HL-60 (cell line): ENCODE measurements at regions not wholly inside any gene's neighbourhood (a gene's known extent, or its start where the extent isn't known, plus 50 kb on each side); places are given as distances from the start of the nearest gene placed in this dataset.

Source experiments
- DNase-seq, 2 experiments: peaks; one replicate each; pipeline ENCODE4 v3.0.0-alpha.2; 2010 to 2020; ENCODE audit warnings: low read depth in 1 of 2, low spot score in 1 of 2
- H3K27ac ChIP-seq: fragments of 250-450 bp; sonication (Bioruptor Pico); replicated peaks from 2 replicates; pipeline ENCODE4 v1.5.1; 2020; ENCODE audit warnings: mild to moderate bottlenecking, moderate library complexity
- H3K27me3 ChIP-seq: fragments of 250-450 bp; sonication (Bioruptor Pico); 2 replicates; pipeline ENCODE4 v1.5.1; 2021; ENCODE audit warnings: mild to moderate bottlenecking, moderate library complexity; ENCODE audit not compliant: insufficient read depth, poor library complexity, severe bottlenecking
- H3K4me3 ChIP-seq: replicated peaks from 2 replicates; pipeline ENCODE4 v1.5.1; 2011; ENCODE audit warnings: mild to moderate bottlenecking, control low read depth, low read length; ENCODE audit not compliant: insufficient read depth
- GABPA ChIP-seq: IDR thresholded peaks from 2 replicates; pipeline ENCODE4 v1.6.1; 2012; ENCODE audit warnings: low read depth
- POLR2AphosphoS5 ChIP-seq: IDR thresholded peaks from 2 replicates; pipeline ENCODE4 v1.6.1; 2012; ENCODE audit warnings: low read depth
- SPI1 ChIP-seq: IDR thresholded peaks from 2 replicates; pipeline ENCODE4 v1.6.1; 2012; ENCODE audit warnings: low read depth, mild to moderate bottlenecking, borderline replicate concordance
- TF ChIP-seq, protein P1 (sequence below): IDR thresholded peaks from one replicate; pipeline ENCODE4 v1.5.1; 2011; ENCODE audit warnings: low read length, control low read depth, inconsistent platforms; ENCODE audit not compliant: insufficient read depth
- TF ChIP-seq, protein P2 (sequence below): IDR thresholded peaks from 2 replicates; pipeline ENCODE4 v1.6.1; 2012; ENCODE audit warnings: low read depth; ENCODE audit not compliant: insufficient replicate concordance

DNA sequence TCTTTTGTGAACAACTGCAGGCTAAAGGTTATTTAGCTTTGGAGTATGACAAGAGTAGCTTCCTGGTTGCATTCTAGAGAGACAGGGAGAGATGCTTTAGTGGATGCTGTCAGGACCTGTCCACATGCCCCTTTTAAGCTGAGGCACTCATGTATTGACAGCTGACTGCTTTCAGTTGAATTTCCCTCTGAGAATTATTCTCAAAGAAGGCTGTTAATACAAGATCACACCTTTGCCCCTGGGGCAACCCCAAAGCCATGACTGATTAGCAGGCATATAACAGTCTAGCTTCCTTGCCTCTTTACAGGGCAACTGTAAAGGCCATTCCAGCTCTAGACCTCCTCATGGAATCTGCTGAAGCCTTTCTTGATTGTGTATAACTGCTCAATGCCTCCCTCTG lies 117.6 kb upstream of the ATP10B start:
- TF ChIP-seq GABPA (no peak), SPI1 (no peak), POLR2AphosphoS5 (no peak)
- TF ChIP-seq, protein P1, sequence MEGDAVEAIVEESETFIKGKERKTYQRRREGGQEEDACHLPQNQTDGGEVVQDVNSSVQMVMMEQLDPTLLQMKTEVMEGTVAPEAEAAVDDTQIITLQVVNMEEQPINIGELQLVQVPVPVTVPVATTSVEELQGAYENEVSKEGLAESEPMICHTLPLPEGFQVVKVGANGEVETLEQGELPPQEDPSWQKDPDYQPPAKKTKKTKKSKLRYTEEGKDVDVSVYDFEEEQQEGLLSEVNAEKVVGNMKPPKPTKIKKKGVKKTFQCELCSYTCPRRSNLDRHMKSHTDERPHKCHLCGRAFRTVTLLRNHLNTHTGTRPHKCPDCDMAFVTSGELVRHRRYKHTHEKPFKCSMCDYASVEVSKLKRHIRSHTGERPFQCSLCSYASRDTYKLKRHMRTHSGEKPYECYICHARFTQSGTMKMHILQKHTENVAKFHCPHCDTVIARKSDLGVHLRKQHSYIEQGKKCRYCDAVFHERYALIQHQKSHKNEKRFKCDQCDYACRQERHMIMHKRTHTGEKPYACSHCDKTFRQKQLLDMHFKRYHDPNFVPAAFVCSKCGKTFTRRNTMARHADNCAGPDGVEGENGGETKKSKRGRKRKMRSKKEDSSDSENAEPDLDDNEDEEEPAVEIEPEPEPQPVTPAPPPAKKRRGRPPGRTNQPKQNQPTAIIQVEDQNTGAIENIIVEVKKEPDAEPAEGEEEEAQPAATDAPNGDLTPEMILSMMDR, result no peak
- TF ChIP-seq, protein P2, sequence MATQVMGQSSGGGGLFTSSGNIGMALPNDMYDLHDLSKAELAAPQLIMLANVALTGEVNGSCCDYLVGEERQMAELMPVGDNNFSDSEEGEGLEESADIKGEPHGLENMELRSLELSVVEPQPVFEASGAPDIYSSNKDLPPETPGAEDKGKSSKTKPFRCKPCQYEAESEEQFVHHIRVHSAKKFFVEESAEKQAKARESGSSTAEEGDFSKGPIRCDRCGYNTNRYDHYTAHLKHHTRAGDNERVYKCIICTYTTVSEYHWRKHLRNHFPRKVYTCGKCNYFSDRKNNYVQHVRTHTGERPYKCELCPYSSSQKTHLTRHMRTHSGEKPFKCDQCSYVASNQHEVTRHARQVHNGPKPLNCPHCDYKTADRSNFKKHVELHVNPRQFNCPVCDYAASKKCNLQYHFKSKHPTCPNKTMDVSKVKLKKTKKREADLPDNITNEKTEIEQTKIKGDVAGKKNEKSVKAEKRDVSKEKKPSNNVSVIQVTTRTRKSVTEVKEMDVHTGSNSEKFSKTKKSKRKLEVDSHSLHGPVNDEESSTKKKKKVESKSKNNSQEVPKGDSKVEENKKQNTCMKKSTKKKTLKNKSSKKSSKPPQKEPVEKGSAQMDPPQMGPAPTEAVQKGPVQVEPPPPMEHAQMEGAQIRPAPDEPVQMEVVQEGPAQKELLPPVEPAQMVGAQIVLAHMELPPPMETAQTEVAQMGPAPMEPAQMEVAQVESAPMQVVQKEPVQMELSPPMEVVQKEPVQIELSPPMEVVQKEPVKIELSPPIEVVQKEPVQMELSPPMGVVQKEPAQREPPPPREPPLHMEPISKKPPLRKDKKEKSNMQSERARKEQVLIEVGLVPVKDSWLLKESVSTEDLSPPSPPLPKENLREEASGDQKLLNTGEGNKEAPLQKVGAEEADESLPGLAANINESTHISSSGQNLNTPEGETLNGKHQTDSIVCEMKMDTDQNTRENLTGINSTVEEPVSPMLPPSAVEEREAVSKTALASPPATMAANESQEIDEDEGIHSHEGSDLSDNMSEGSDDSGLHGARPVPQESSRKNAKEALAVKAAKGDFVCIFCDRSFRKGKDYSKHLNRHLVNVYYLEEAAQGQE, result no peak

DNA sequence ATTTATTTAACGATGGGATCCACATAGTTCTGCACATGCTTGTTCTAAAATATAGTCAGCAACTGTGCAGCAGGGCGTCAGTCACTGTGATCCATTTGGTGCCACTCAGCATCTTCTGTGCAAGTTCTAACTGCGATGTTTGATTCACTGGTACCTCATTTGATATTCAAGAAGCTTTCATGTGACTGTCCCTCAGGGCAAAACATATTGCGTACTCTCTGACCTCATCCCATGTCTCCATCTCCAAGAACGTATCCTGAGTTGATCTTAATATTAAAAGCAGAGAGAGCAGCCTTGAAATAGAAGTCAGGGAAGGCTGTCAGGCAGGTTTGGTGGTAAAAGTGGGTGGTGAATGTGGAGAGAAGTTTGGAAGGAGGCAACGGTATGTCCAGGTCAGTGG lies 116.5 kb upstream of the ATP10B start:
- no peak overlapping the region for H3K27ac ChIP-seq
- peaks cover 2% of the 10 kb centered on the region for H3K27me3 ChIP-seq
- H3K4me3 ChIP-seq, result no peak overlapping the region
- no peak for TF ChIP-seq GABPA
- TF ChIP-seq POLR2AphosphoS5, result no peak
- TF ChIP-seq, protein P1, result no peak
- no peak for TF ChIP-seq SPI1
- TF ChIP-seq, protein P2, result no peak
- DNase-seq, result no peak

More for the DNA sequence above, 117.6 kb upstream of the ATP10B start:
- no peak for DNase-seq
- no peak overlapping the region for H3K27ac ChIP-seq
- peaks cover 2% of the 10 kb centered on the region for H3K27me3 ChIP-seq
- H3K4me3 ChIP-seq, result no peak overlapping the region

DNA sequence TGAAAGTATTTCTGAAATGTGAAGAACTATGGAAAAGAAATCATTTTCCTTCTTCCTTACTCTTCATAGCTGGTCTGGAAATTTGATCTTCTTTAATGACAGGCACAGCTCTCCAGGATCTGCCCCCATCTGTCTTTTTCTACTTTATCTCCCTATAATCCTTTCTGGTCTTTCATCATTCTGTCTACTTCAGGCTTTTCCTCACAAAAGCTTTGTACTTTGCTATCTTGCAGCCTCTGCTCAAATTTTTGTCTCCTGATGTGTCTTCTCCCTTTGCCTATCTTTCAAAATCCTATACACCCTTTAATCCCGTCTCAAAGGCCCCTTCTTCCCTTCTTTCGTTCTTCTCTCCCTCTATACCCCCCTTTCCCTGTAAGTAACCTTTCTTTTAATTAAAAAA lies 114.9 kb upstream of the ATP10B start:
- DNase-seq, result no peak
- H3K27me3 ChIP-seq, result peaks cover 2% of the 10 kb centered on the region
- H3K4me3 ChIP-seq, result no peak overlapping the region
- no peak for TF ChIP-seq GABPA
- TF ChIP-seq SPI1, result no peak
- TF ChIP-seq, protein P1, result no peak
- TF ChIP-seq, protein P2, result no peak
- TF ChIP-seq POLR2AphosphoS5, result no peak
- no peak overlapping the region for H3K27ac ChIP-seq
